ENCODE measurements at regions not wholly inside any gene's neighbourhood (a gene's known extent, or its start where the extent isn't known, plus 50 kb on each side); places are given as distances from the start of the nearest gene placed in this dataset.

DNA sequence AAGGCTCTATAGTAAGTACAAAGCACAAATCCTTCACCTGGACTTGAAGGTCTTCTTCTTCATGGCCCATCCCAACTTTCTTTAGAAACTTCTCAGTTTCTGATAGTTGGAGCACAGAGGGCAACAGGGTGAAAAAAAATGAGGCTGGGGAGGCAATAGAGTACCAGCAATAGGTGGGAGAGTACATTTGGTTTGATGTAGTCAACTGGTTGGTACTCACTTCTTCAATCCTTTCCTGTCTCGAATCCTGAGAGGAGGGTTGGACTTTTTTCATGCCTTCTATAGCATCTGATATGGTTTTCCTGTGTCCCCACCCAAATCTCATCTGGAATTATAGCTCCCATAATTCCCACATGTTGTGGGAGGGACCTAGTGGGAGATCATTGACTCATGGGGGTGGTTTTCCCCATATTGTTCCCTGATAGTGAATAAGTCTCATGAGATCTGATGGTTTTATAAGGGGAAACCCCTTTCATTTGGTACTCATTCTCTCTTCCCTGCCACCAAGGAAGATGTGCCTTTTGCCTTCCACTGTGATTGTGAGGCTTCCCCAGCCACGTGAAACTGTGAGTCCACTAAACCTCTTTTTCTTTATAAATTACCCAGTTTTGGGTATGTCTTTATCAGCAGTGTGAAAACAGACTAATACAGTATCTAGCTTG, 75.9 kb upstream of the LCLAT1 start:
- H3K27me3 Mint-ChIP-seq = no peaks in the 10 kb centered on the region
- ATAC-seq (no peak), DNase-seq (no peak)
- H3K27ac Mint-ChIP-seq = peak overlapping the region; percentile 53
- no peak overlapping the region for H3K4me3 Mint-ChIP-seq
- no peaks in the 10 kb centered on the region for H3K36me3 Mint-ChIP-seq (ENCODE audit: low read depth)
- H3K9me3 Mint-ChIP-seq = peaks cover 7% of the 10 kb centered on the region
- H3K4me1 Mint-ChIP-seq = peaks cover 57% of the 10 kb centered on the region

DNA sequence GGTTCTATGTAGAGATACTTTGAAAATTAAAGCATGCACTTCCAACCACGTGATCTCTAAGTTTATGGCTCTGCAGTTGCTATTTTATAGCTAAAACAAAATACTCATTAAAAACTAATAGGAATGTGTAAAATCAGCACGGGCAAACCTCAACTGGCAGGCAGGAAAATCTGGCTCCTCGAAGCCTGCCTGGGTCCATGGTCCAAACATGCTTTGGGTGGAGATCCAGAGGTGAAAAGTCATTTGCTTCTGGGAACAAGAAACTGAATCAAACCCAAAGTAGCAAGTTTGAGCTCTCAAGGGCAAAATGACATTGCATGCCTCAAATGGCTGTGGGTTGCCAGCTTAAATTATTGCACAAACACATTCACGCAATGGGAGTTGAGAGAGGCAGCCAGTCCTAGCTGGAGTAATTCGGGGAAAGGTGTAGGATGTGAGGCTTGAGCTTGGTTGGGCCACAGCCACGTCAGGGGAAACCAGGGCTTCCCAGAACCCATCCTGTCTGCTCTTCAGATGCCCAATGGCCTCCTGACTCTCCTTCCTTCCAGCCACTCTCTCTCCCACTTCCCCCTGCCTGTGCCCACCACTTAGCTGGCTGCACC, 75.2 kb upstream of the LCLAT1 start:
- Mint-ChIP-seq H3K27ac (peak overlapping the region; percentile 82), H3K4me3 (no peak overlapping the region)

DNA sequence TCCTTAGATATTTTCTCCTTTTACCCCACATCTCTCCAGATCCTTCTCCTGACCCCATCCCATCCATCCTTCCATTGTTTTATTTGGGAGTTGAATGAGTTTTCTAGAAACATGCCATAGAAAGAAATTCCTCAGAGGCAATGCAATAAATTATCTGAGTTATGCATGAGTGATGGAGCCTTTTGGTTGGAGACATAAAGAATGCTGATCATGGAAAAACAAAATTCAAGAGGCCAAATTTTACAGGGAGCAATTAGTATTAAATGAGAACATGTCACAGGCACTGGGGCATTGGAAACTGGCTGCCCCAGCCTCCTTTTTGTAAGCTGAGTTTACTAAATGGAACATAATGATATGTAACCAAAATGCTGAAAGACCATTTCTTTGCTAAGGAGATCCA, 74.2 kb upstream of the LCLAT1 start:
- DNase-seq = no peak
- Mint-ChIP-seq H3K27me3 (no peaks in the 10 kb centered on the region), H3K4me3 (no peak overlapping the region), H3K9me3 (peaks cover 7% of the 10 kb centered on the region), H3K27ac (no peak overlapping the region), H3K36me3 (ENCODE audit: low read depth) (no peaks in the 10 kb centered on the region), H3K4me1 (peaks cover 41% of the 10 kb centered on the region)
- no peak for ATAC-seq

More for the DNA sequence above, 75.2 kb upstream of the LCLAT1 start:
- H3K9me3 Mint-ChIP-seq = peaks cover 7% of the 10 kb centered on the region
- ATAC-seq = peak; percentile 13
- H3K4me1 Mint-ChIP-seq = peaks cover 50% of the 10 kb centered on the region
- DNase-seq = no peak
- H3K27me3 Mint-ChIP-seq = no peaks in the 10 kb centered on the region
- no peaks in the 10 kb centered on the region for H3K36me3 Mint-ChIP-seq (ENCODE audit: low read depth)

DNA sequence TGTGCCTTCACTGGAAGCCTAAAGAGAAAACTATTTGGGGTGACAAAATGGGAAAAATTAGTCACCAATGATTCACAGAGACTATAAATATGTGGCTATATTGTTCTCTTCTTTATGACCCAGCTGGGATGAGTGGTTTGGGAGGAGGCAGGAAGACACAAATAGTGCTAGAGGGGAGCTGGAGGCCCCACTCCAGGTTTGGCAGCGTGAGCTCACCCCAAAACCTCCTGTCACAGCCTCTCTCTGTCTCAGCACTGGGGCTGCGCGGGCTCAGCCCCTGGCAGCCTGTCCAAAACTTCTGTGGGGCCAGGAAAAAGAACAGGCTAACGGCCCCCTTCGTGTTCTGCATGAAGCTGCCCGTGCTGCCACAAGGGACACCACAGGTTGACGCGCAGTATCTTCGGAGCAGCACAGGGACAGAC, 73.2 kb upstream of the LCLAT1 start:
- Mint-ChIP-seq H3K27ac (peak overlapping the region; percentile 69), H3K4me1 (peaks cover 41% of the 10 kb centered on the region), H3K4me3 (no peak overlapping the region), H3K27me3 (no peaks in the 10 kb centered on the region), H3K36me3 (ENCODE audit: low read depth) (no peaks in the 10 kb centered on the region), H3K9me3 (peaks cover 7% of the 10 kb centered on the region)
- ATAC-seq (peak; percentile 77), DNase-seq (no peak)

DNA sequence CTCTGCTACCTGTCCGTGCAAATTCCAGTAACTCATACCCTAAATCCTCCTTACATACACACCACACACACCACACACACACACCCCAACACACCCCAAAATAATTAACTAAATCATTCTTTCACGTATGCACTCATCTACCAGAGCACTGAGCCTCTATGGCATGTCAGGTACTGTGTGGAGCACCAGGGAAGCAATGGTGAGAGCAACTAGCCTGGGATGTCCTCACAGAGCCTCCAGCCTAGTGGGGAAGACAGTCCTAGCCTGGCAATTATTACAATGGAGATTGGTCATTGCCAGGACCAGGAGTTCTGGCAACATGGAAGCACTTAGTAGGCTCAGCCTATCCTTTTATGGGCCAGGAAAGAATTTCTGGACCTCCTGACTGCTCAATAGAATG, 72.7 kb upstream of the LCLAT1 start:
- H3K36me3 Mint-ChIP-seq (ENCODE audit: low read depth) = no peaks in the 10 kb centered on the region
- no peak overlapping the region for H3K4me3 Mint-ChIP-seq
- peaks cover 41% of the 10 kb centered on the region for H3K4me1 Mint-ChIP-seq
- DNase-seq (no peak), ATAC-seq (no peak)
- peaks cover 7% of the 10 kb centered on the region for H3K9me3 Mint-ChIP-seq
- peak overlapping the region; percentile 69 for H3K27ac Mint-ChIP-seq
- H3K27me3 Mint-ChIP-seq = no peaks in the 10 kb centered on the region

DNA sequence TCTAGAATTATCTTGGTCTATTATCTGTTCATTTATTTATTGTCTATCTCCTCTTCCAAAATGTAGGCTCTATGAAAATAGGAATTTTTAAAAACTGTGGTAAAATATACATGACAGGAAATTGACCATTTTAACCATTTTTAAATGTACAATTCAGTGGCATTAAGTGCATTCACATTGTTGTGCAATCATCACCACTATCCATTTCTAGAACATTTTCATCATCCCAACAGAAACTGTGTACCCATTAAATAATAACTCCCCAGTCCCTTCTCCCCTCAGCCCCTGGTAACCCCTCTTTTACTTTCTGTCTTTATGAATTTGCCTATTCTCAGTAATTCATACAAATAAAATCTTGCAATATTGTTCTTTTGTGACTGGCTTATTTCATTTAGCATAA, 71.1 kb upstream of the LCLAT1 start:
- H3K9me3 Mint-ChIP-seq = peaks cover 10% of the 10 kb centered on the region
- H3K36me3 Mint-ChIP-seq (ENCODE audit: low read depth) = peaks cover 1% of the 10 kb centered on the region
- no peak for ATAC-seq
- DNase-seq = no peak
- no peaks in the 10 kb centered on the region for H3K27me3 Mint-ChIP-seq
- no peak overlapping the region for H3K4me3 Mint-ChIP-seq
- no peak overlapping the region for H3K27ac Mint-ChIP-seq
- peaks cover 38% of the 10 kb centered on the region for H3K4me1 Mint-ChIP-seq

DNA sequence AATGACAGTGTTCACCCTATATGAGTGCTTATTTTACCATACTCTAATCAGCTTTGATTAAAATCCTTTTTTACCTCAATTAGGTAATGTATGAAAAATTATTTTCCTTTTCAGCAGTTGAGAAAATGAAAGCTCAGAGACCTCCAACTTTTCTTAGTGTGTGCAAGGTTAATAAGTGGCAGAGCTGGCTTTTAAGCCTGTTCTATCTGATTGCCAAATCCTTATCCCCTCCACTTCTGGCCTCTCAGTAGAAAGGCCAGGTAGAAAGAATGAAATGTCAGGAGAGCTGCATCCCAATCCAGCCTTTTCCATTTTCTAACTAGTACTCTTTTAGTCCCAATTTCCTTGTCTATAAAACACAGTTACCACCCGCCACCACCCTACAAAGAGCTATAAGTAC, 67.6 kb upstream of the LCLAT1 start:
- peaks cover 4% of the 10 kb centered on the region for H3K9me3 Mint-ChIP-seq
- no peaks in the 10 kb centered on the region for H3K27me3 Mint-ChIP-seq
- peaks cover 1% of the 10 kb centered on the region for H3K36me3 Mint-ChIP-seq (ENCODE audit: low read depth)
- H3K27ac Mint-ChIP-seq = no peak overlapping the region
- ATAC-seq (no peak), DNase-seq (no peak)
- peaks cover 4% of the 10 kb centered on the region for H3K4me1 Mint-ChIP-seq
- H3K4me3 Mint-ChIP-seq = no peak overlapping the region

DNA sequence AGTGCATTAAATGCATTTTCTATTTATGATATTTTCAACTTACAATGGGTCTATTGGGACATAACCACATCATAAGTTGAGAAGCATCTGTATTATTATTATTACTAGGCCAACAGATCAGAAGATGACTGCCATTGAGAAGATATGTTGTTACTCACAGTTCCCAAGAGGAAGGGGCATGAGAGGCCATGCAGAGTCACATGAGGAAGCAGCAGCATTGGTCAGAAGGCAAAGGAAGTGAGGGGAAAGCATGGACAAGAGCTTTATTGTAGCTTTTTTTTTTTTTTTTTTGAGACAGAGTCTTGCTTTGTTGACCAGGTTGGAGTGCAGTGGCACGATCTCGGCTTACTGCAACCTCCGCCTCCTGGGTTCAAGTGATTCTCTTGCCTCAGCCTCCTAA, 66.2 kb upstream of the LCLAT1 start:
- Mint-ChIP-seq H3K27ac (no peak overlapping the region), H3K4me3 (no peak overlapping the region), H3K36me3 (ENCODE audit: low read depth) (peaks cover 1% of the 10 kb centered on the region)

DNA sequence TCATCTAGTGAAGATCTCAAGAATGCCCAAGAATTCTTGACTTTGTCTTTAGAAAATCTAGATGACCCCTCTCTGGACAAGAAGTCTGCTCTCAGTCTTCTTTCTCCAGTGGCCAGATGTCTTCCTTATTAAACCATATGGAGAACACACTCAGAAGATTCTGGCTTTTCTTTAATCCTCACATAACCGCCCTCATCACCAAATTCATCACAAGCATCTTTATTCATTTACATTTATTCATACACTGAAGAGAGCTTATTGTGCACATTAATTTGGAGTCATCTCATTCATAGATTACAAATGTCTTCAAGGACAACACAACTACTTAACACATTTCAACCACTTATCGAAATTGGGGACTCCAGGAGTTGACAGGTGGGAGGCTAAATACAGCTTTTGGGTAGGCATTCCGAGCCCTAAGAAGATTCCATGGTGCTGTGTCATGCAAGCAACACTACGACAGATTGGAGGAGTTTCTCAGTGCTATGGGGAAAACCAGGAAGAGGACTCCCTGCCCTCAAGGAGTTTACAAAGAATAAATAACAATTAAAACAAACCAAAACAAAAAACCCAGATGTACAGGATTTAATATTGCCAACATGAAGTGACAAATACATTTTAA, 64.8 kb upstream of the LCLAT1 start:
- H3K4me3 Mint-ChIP-seq = no peak overlapping the region
- H3K27ac Mint-ChIP-seq = no peak overlapping the region
- peaks cover 4% of the 10 kb centered on the region for H3K9me3 Mint-ChIP-seq
- no peak for DNase-seq
- no peaks in the 10 kb centered on the region for H3K4me1 Mint-ChIP-seq
- ATAC-seq = no peak
- peaks cover 1% of the 10 kb centered on the region for H3K36me3 Mint-ChIP-seq (ENCODE audit: low read depth)
- no peaks in the 10 kb centered on the region for H3K27me3 Mint-ChIP-seq

More for the DNA sequence above, 66.2 kb upstream of the LCLAT1 start:
- H3K27me3 Mint-ChIP-seq = no peaks in the 10 kb centered on the region
- DNase-seq (no peak), ATAC-seq (no peak)
- H3K4me1 Mint-ChIP-seq = no peaks in the 10 kb centered on the region
- H3K9me3 Mint-ChIP-seq = peaks cover 4% of the 10 kb centered on the region

DNA sequence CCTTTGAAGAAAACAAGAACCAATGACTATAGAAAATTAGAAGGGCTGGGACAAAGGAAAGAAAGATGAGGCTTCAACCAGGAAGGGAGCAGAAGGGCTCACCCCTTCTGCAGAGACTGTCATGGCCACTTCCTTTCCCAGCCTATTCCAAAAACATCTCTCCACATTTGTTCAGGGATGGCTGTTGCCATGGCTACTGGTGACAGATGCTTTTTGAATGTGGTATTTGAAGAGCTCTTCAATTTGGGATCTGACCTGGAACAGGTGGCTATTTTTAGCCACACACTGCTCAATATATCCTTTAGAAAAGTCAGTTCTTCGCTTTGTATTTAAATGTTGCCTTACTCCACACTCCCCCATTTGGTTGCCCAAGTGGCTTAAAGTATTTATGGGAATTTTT, 64.1 kb upstream of the LCLAT1 start:
- ATAC-seq (no peak), DNase-seq (no peak)
- H3K27ac Mint-ChIP-seq = no peak overlapping the region
- H3K4me1 Mint-ChIP-seq = no peaks in the 10 kb centered on the region
- H3K9me3 Mint-ChIP-seq = peaks cover 4% of the 10 kb centered on the region
- no peaks in the 10 kb centered on the region for H3K27me3 Mint-ChIP-seq
- peaks cover 1% of the 10 kb centered on the region for H3K36me3 Mint-ChIP-seq (ENCODE audit: low read depth)
- H3K4me3 Mint-ChIP-seq = no peak overlapping the region

DNA sequence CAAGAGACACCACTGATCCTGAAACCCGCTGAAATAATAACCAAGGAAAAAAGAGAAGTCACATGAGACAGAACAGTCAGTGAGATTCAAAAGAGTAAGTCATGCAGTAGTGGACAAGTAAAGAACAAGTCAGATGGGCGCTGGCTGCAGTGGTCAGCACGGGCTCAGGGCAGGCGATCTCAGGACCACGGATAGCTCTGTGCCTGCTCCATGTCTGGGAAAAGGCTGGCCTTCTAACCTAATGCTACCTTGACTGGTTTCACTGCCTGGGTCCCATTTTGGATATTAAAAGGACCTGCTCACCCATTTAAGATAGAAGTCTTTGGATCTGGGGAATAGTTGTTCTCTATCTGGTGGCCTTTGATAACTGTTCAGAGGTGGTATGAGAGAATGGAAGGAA, 61.7 kb upstream of the LCLAT1 start:
- peaks cover 9% of the 10 kb centered on the region for H3K4me1 Mint-ChIP-seq
- no peak for DNase-seq
- peaks cover 1% of the 10 kb centered on the region for H3K36me3 Mint-ChIP-seq (ENCODE audit: low read depth)
- H3K9me3 Mint-ChIP-seq = peaks cover 4% of the 10 kb centered on the region
- ATAC-seq = no peak
- H3K27ac Mint-ChIP-seq = no peak overlapping the region
- H3K27me3 Mint-ChIP-seq = no peaks in the 10 kb centered on the region
- no peak overlapping the region for H3K4me3 Mint-ChIP-seq

DNA sequence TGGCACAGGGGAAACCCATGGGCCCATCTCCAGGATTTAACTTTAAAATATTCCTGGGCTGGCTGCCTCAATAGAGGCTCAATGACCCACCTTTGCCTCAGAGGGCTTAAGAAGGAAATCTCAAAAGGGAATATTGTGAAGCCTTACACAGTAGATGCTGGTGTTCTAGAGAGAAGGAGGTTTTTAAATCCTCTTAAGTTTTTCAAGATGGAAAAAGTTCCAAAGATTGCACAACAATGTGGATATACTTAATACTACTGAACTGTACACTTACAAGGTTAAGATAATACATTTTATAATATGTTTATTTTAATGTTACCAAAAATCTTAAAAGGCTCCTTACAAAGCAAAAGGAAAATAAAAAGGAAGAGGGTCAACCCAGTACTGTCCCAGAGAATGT, 54.9 kb upstream of the LCLAT1 start:
- Mint-ChIP-seq H3K36me3 (ENCODE audit: low read depth) (no peaks in the 10 kb centered on the region), H3K4me3 (no peak overlapping the region), H3K9me3 (no peaks in the 10 kb centered on the region), H3K4me1 (peaks cover 9% of the 10 kb centered on the region), H3K27me3 (no peaks in the 10 kb centered on the region), H3K27ac (no peak overlapping the region)
- DNase-seq = no peak
- no peak for ATAC-seq

DNA sequence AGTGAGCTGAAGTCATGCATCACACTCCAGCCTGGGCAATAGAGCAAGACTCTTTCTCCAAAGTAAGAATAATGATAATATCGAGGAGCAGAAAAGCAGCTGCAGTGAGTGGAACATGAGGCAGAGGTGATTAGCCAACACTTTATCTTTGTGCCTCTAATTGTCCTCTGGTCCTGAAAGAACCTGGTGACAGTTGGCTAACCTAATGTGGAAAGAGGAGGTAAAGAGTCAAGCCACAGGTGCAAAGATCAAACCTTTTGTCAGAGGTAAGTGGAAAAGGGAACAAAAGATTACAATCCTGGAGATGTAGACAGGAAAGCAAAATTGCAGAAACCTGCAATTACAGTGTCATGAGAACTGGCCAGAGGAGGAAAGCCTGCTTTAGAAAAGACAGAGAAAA, 53.5 kb upstream of the LCLAT1 start:
- no peaks in the 10 kb centered on the region for H3K36me3 Mint-ChIP-seq (ENCODE audit: low read depth)
- DNase-seq (no peak), ATAC-seq (no peak)
- no peaks in the 10 kb centered on the region for H3K27me3 Mint-ChIP-seq
- H3K4me3 Mint-ChIP-seq = no peak overlapping the region
- H3K9me3 Mint-ChIP-seq = no peaks in the 10 kb centered on the region
- H3K4me1 Mint-ChIP-seq = peaks cover 9% of the 10 kb centered on the region
- no peak overlapping the region for H3K27ac Mint-ChIP-seq

DNA sequence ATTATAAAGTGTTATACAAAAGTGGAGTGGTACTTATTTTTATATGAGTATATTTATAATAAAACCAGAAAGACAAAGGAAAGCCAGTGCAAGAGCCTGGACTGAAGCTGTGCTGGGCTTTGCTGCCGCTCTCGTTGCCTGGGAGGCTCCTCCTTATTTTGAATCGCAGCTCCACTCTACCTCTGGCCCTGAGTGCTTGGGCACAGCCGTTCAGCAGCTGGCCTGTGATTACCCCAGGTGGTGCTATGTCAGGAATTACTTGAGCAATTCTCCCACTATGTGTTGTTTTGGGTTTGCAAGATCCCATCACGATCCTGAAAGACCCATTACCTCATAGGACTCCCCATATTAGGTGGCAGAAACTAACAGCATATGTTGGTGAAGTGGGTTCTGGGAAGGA, 53.0 kb upstream of the LCLAT1 start:
- Mint-ChIP-seq H3K36me3 (ENCODE audit: low read depth) (no peaks in the 10 kb centered on the region), H3K27me3 (no peaks in the 10 kb centered on the region), H3K9me3 (no peaks in the 10 kb centered on the region), H3K4me1 (peaks cover 8% of the 10 kb centered on the region), H3K4me3 (no peak overlapping the region), H3K27ac (no peak overlapping the region)
- ATAC-seq (no peak), DNase-seq (no peak)

DNA sequence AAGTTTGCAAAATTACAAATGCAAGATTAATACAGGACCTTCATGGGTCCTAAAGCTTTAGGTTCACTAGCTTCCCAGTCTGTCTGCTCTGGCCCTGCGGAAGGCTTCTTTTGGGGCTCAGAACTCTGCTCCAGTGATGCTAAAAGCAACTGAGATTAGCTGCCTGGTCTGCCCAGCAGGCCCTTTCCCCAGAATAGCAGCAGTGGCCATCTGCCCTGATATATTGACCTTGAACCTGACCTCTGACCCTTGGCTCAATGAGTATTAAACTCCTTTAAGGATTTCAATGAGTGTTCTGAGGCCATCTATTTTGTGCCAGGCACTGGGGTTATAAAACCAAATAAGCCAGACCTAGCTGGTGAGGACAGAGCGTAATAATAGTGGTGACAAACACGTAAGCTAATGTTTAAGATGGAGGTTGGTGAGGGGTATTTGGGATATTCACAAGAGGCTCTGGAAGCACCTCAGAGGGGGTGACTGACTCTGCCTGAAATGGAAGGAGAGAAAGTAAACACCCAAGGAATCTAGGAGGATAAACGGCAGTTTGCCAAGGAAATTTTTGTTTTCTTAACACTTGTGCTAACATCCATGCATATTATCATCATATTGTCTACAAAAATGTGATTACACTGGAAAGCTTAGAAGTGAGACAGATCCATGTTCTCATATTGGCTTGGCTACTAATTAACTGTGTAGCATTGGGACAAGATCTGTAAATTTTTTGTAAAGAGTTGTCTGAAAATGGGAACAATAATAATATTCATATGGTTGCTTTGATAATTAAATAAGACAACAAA, 50.4 kb upstream of the LCLAT1 start:
- Mint-ChIP-seq H3K4me3 (no peak overlapping the region), H3K27ac (no peak overlapping the region), H3K36me3 (ENCODE audit: low read depth) (no peaks in the 10 kb centered on the region), H3K9me3 (no peaks in the 10 kb centered on the region), H3K4me1 (no peaks in the 10 kb centered on the region), H3K27me3 (no peaks in the 10 kb centered on the region)
- ATAC-seq (no peak), DNase-seq (no peak)
